SK-N-SH treated with all-trans-retinoic acid at 6 μM for 48 hours (cell line): ENCODE measurements at regions not wholly inside any gene's neighbourhood (a gene's known extent, or its start where the extent isn't known, plus 50 kb on each side); places are given as distances from the start of the nearest gene placed in this dataset.

Experiments
- ATAC-seq: fragments of 200-7000 bp; cut with Tn5 transposase; 3 replicates; pipeline ENCODE4 v1.9.1; 2020; ENCODE audit warnings: mild to moderate bottlenecking, moderate library complexity
- ARNTL ChIP-seq: fragments of 450-650 bp; formaldehyde crosslinking; IDR thresholded peaks from 2 replicates; pipeline ENCODE4 v1.5.0; 2020; ENCODE audit warnings: low read depth, mild to moderate bottlenecking, moderate library complexity, borderline replicate concordance
- BACH2 ChIP-seq: fragments of 250-450 bp; sonication (Bioruptor Pico); IDR thresholded peaks from 2 replicates; pipeline ENCODE4 v1.9.0; 2021; ENCODE audit warnings: mild to moderate bottlenecking, borderline replicate concordance
- CREB5 ChIP-seq: fragments of 250-450 bp; sonication (Bioruptor Pico); IDR thresholded peaks from 2 replicates; pipeline ENCODE4 v1.5.1; 2020; ENCODE audit warnings: low read depth, mild to moderate bottlenecking, moderate library complexity
- ESRRG ChIP-seq: fragments of 250-450 bp; sonication (Bioruptor Pico); IDR thresholded peaks from 2 replicates; pipeline ENCODE4 v1.6.1; 2021; ENCODE audit warnings: mild to moderate bottlenecking
- GLIS3 ChIP-seq: fragments of 250-450 bp; sonication (Bioruptor Pico); IDR thresholded peaks from 2 replicates; pipeline ENCODE4 v1.5.0; 2020; ENCODE audit warnings: mild to moderate bottlenecking, moderate library complexity
- ISL1 ChIP-seq: fragments of 250-450 bp; sonication (Bioruptor Pico); IDR thresholded peaks from 2 replicates; pipeline ENCODE4 v2.1.2; 2022; ENCODE audit warnings: mild to moderate bottlenecking, moderate library complexity
- OSR1 ChIP-seq: fragments of 250-450 bp; sonication (Bioruptor Pico); IDR thresholded peaks from 2 replicates; pipeline ENCODE4 v1.8.0; 2022; ENCODE audit warnings: moderate library complexity, mild to moderate bottlenecking, inconsistent platforms
- PPARA ChIP-seq: fragments of 250-450 bp; sonication (Bioruptor Pico); IDR thresholded peaks from 2 replicates; pipeline ENCODE4 v1.5.0; 2020; ENCODE audit warnings: mild to moderate bottlenecking, borderline replicate concordance
- RARB ChIP-seq: fragments of 250-450 bp; sonication (Bioruptor Pico); IDR thresholded peaks from 2 replicates; pipeline ENCODE4 v1.8.0; 2021; ENCODE audit warnings: mild to moderate bottlenecking, moderate library complexity
- SNAI2 ChIP-seq: fragments of 250-450 bp; sonication (Bioruptor Pico); IDR thresholded peaks from 2 replicates; pipeline ENCODE4 v1.5.0; 2020; ENCODE audit warnings: mild to moderate bottlenecking, moderate library complexity
- TCF4 ChIP-seq: fragments of 250-450 bp; sonication (Bioruptor Pico); IDR thresholded peaks from 2 replicates; pipeline ENCODE4 v1.8.0; 2021; ENCODE audit warnings: mild to moderate bottlenecking, moderate library complexity, borderline replicate concordance
- TOX ChIP-seq: fragments of 250-450 bp; sonication (Bioruptor Pico); IDR thresholded peaks from 2 replicates; pipeline ENCODE4 v1.8.0; 2021; ENCODE audit warnings: mild to moderate bottlenecking, moderate library complexity, borderline replicate concordance
- TSHZ2 ChIP-seq: fragments of 250-450 bp; sonication (Bioruptor Pico); IDR thresholded peaks from 2 replicates; pipeline ENCODE4 v1.5.0; 2020; ENCODE audit warnings: mild to moderate bottlenecking, moderate library complexity
- ZC3H10 ChIP-seq: fragments of 250-450 bp; sonication (Bioruptor Pico); IDR thresholded peaks from 2 replicates; pipeline ENCODE4 v1.5.1; 2021; ENCODE audit warnings: mild to moderate bottlenecking, moderate library complexity
- ZFP3 ChIP-seq: fragments of 250-450 bp; sonication (Bioruptor Pico); IDR thresholded peaks from 2 replicates; pipeline ENCODE4 v1.5.0; 2020; ENCODE audit warnings: mild to moderate bottlenecking, moderate library complexity
- ZFP30 ChIP-seq: fragments of 450-650 bp; formaldehyde crosslinking; IDR thresholded peaks from 2 replicates; pipeline ENCODE4 v1.5.0; 2022; ENCODE audit warnings: mild to moderate bottlenecking, moderate library complexity
- ZNF565 ChIP-seq: fragments of 450-650 bp; formaldehyde crosslinking; conservative IDR thresholded peaks from 2 replicates; pipeline ENCODE4 v1.5.0; 2020; ENCODE audit warnings: low read depth, mild to moderate bottlenecking, moderate library complexity
- ZNF70 ChIP-seq: fragments of 450-650 bp; formaldehyde crosslinking; IDR thresholded peaks from 2 replicates; pipeline ENCODE4 v1.5.0; 2020; ENCODE audit warnings: mild to moderate bottlenecking, moderate library complexity
- ZNF8 ChIP-seq: fragments of 450-650 bp; formaldehyde crosslinking; IDR thresholded peaks from 2 replicates; pipeline ENCODE4 v1.5.0; 2020; ENCODE audit warnings: mild to moderate bottlenecking, moderate library complexity
- TF ChIP-seq, protein P1 (sequence below): fragments of 250-450 bp; sonication (Bioruptor Pico); IDR thresholded peaks from 2 replicates; pipeline ENCODE4 v1.5.1; 2021; ENCODE audit warnings: mild to moderate bottlenecking, moderate library complexity
- TF ChIP-seq, protein P2 (sequence below): fragments of 250-450 bp; sonication (Bioruptor Pico); IDR thresholded peaks from 2 replicates; pipeline ENCODE4 v1.8.0; 2020; ENCODE audit warnings: mild to moderate bottlenecking, moderate library complexity, borderline replicate concordance
- TF ChIP-seq, protein P3 (sequence below): fragments of 250-450 bp; sonication (Bioruptor Pico); IDR thresholded peaks from 2 replicates; pipeline ENCODE4 v1.8.0; 2021; ENCODE audit warnings: low read depth, mild to moderate bottlenecking, moderate library complexity, borderline replicate concordance

DNA sequence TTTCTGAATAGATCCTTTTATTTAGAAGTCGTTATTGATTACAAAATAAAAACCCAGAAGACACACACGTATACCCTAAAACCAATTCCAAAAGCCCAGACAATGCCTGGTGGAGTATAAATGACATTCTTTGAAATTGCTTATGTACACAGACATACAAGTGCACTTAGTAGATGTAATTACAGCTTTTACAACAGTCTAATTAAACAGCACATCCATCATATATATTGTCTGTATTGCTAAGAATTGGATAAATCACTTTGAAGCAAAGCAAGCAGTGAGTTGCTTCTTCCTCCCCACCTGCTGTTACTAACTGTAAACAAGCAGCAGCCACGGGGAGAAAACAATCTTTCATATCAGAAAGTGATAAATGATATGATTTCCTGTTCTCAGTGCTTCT, 645.7 kb downstream of the TLL1 start:
- TF ChIP-seq CREB5 (CRISPR knock-in tag) (no peak), OSR1 (CRISPR knock-in tag) (no peak), ZNF8 (no peak), ZNF70 (no peak), ZFP3 (CRISPR knock-in tag) (no peak), ZC3H10 (CRISPR knock-in tag) (no peak), ISL1 (CRISPR knock-in tag) (no peak), TSHZ2 (CRISPR knock-in tag) (no peak), ZFP30 (CRISPR knock-in tag) (no peak)
- TF ChIP-seq, protein P1, sequence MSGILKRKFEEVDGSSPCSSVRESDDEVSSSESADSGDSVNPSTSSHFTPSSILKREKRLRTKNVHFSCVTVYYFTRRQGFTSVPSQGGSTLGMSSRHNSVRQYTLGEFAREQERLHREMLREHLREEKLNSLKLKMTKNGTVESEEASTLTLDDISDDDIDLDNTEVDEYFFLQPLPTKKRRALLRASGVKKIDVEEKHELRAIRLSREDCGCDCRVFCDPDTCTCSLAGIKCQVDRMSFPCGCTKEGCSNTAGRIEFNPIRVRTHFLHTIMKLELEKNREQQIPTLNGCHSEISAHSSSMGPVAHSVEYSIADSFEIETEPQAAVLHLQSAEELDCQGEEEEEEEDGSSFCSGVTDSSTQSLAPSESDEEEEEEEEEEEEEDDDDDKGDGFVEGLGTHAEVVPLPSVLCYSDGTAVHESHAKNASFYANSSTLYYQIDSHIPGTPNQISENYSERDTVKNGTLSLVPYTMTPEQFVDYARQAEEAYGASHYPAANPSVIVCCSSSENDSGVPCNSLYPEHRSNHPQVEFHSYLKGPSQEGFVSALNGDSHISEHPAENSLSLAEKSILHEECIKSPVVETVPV, result no peak
- ATAC-seq, result no peak

DNA sequence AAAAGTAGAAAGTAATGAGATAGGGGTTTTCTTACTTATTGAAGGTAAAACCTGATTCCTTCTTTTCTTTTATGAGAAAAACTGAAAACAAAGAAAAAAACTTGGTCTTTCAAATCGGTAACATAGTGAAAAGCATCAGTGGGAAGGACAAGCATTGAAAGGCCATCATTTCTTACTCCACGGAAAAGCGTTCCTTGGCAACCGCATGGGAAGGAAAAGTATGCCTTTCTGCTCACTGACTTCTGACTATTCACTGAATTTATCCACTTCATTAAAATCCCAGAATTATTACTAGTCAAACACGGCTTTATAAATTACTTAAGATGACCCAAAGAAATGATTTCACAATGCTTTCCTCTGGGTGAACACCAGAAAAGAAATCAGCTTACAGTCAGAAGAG, 646.7 kb downstream of the TLL1 start:
- ATAC-seq, result no peak
- TF ChIP-seq RARB (CRISPR knock-in tag) (no peak), BACH2 (CRISPR knock-in tag) (no peak), OSR1 (CRISPR knock-in tag) (no peak), ZC3H10 (CRISPR knock-in tag) (no peak), ZFP30 (CRISPR knock-in tag) (no peak), ZFP3 (CRISPR knock-in tag) (no peak)
- TF ChIP-seq, protein P2, sequence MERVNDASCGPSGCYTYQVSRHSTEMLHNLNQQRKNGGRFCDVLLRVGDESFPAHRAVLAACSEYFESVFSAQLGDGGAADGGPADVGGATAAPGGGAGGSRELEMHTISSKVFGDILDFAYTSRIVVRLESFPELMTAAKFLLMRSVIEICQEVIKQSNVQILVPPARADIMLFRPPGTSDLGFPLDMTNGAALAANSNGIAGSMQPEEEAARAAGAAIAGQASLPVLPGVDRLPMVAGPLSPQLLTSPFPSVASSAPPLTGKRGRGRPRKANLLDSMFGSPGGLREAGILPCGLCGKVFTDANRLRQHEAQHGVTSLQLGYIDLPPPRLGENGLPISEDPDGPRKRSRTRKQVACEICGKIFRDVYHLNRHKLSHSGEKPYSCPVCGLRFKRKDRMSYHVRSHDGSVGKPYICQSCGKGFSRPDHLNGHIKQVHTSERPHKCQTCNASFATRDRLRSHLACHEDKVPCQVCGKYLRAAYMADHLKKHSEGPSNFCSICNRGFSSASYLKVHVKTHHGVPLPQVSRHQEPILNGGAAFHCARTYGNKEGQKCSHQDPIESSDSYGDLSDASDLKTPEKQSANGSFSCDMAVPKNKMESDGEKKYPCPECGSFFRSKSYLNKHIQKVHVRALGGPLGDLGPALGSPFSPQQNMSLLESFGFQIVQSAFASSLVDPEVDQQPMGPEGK (CRISPR knock-in tag), result no peak

- TF ChIP-seq ZNF8 (no peak), OSR1 (CRISPR knock-in tag) (no peak), ESRRG (CRISPR knock-in tag) (no peak), ZNF565 (CRISPR knock-in tag) (no peak), ZNF70 (no peak), TCF4 (CRISPR knock-in tag) (no peak), BACH2 (CRISPR knock-in tag) (no peak), ARNTL (CRISPR knock-in tag) (no peak), GLIS3 (CRISPR knock-in tag) (no peak), PPARA (no peak)
Measured at GRCh38 chr4:166527500-166527899, 654.5 kb downstream of the TLL1 start.

DNA sequence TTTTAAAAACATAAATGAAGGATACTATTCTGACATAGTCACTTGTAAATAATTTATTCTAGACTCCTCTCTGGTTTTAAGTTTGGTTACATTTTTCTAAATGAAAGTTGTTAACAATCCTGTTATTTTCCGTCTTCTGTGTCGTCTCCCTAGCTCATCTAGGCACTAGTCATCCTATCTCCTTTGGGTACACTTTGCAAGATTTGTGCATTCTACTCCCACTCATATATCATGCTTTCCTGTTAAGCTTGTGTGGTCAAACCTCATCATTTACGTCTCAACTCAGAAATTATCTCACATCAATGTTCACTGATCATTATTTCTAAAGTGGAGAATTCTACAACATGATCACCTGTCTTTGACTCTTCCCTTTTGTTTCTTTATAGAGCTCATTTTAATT, 658.7 kb downstream of the TLL1 start:
- TF ChIP-seq ZC3H10 (CRISPR knock-in tag) (no peak), RARB (CRISPR knock-in tag) (no peak), ZFP3 (CRISPR knock-in tag) (no peak), GLIS3 (CRISPR knock-in tag) (no peak), TOX (CRISPR knock-in tag) (no peak), ARNTL (CRISPR knock-in tag) (no peak), ISL1 (CRISPR knock-in tag) (no peak), PPARA (no peak), TSHZ2 (CRISPR knock-in tag) (no peak), ZNF565 (CRISPR knock-in tag) (no peak), TCF4 (CRISPR knock-in tag) (no peak), SNAI2 (no peak), BACH2 (CRISPR knock-in tag) (no peak)
- TF ChIP-seq, protein P1, result no peak
- TF ChIP-seq, protein P3, sequence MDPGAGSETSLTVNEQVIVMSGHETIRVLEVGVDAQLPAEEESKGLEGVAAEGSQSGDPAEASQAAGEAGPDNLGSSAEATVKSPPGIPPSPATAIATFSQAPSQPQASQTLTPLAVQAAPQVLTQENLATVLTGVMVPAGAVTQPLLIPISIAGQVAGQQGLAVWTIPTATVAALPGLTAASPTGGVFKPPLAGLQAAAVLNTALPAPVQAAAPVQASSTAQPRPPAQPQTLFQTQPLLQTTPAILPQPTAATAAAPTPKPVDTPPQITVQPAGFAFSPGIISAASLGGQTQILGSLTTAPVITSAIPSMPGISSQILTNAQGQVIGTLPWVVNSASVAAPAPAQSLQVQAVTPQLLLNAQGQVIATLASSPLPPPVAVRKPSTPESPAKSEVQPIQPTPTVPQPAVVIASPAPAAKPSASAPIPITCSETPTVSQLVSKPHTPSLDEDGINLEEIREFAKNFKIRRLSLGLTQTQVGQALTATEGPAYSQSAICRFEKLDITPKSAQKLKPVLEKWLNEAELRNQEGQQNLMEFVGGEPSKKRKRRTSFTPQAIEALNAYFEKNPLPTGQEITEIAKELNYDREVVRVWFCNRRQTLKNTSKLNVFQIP (CRISPR knock-in tag), result no peak
- no peak for ATAC-seq

More at GRCh38 chr4:166527500-166527899, 654.5 kb downstream of the TLL1 start:
- no peak for ATAC-seq
